Astrocyte of the spinal cord (primary cell): ENCODE measurements at regions not wholly inside any gene's neighbourhood (a gene's known extent, or its start where the extent isn't known, plus 50 kb on each side); places are given as distances from the start of the nearest gene placed in this dataset.
"Not testable (repeated sequence)": the region's sequence is repeated elsewhere in the genome, so short reads cannot be mapped to it uniquely, and the experiment has no call there.

Experiments
- DNase-seq: peaks from one replicate; pipeline ENCODE4 v3.0.0; 2011; ENCODE audit warnings: low read depth, low spot score
- H3K4me3 ChIP-seq: 2 replicates; pipeline ENCODE4 v1.5.1; 2011; ENCODE audit warnings: low read depth, mild to moderate bottlenecking, low read length, moderate library complexity
- CTCF ChIP-seq: IDR thresholded peaks from 2 replicates; pipeline ENCODE4 v1.5.1; 2012; ENCODE audit warnings: low read depth, mild to moderate bottlenecking, low read length, inconsistent platforms
- in situ Hi-C: cut with HindIII; loops from 2 replicates; pipeline ENCODE4 v1.10.0; 2017; ENCODE audit warnings: low sequenced_read_pairs

GRCh38 chr20:26167499-26167898 lies 470.8 kb upstream of the ZNF337 start:
- TF ChIP-seq CTCF, result no peak
- in situ Hi-C loops, result no loop called here
- DNase-seq, result peak; percentile 47
- no peak overlapping the region for H3K4me3 ChIP-seq

- DNase-seq, result peak; percentile 80
- in situ Hi-C loops, result no loop called here
- H3K4me3 ChIP-seq, result no peak overlapping the region
- TF ChIP-seq CTCF, result no peak
Observed at GRCh38 chr20:26163890-26164289, 467.2 kb upstream of the ZNF337 start.

GRCh38 chr20:26163151-26163550 lies 466.5 kb upstream of the ZNF337 start:
- DNase-seq, in situ Hi-C loops: not testable (repeated sequence)

GRCh38 chr20:26161741-26162140 lies 465.1 kb upstream of the ZNF337 start:
- in situ Hi-C loops, DNase-seq, H3K4me3 ChIP-seq: not testable (repeated sequence)

More at GRCh38 chr20:26163151-26163550, 466.5 kb upstream of the ZNF337 start:
- H3K4me3 ChIP-seq, result not testable (repeated sequence)

GRCh38 chr20:26160916-26161315 lies 464.3 kb upstream of the ZNF337 start:
- H3K4me3 ChIP-seq, DNase-seq, in situ Hi-C loops: not testable (repeated sequence)

GRCh38 chr20:26154224-26154623 lies 457.6 kb upstream of the ZNF337 start:
- no peak overlapping the region for H3K4me3 ChIP-seq
- no peak for TF ChIP-seq CTCF
- in situ Hi-C loops, result no loop called here
- DNase-seq, result no peak

GRCh38 chr20:26135325-26136110 lies 438.9 kb upstream of the ZNF337 start:
- TF ChIP-seq CTCF, result no peak
- in situ Hi-C loops, result no loop called here
- no peak for DNase-seq
- no peak overlapping the region for H3K4me3 ChIP-seq

GRCh38 chr20:26134606-26135005 lies 438.0 kb upstream of the ZNF337 start:
- H3K4me3 ChIP-seq, result no peak overlapping the region
- no peak for DNase-seq
- in situ Hi-C loops, result no loop called here
- TF ChIP-seq CTCF, result no peak

GRCh38 chr20:26133794-26134193 lies 437.1 kb upstream of the ZNF337 start:
- DNase-seq, in situ Hi-C loops, H3K4me3 ChIP-seq: not testable (repeated sequence)

GRCh38 chr20:26120920-26121319 lies 424.3 kb upstream of the ZNF337 start:
- in situ Hi-C loops, DNase-seq, H3K4me3 ChIP-seq: not testable (repeated sequence)

GRCh38 chr20:26094498-26094897 lies 397.8 kb upstream of the ZNF337 start:
- in situ Hi-C loops, H3K4me3 ChIP-seq, DNase-seq: not testable (repeated sequence)

GRCh38 chr20:26091921-26092320 lies 395.3 kb upstream of the ZNF337 start:
- H3K4me3 ChIP-seq, in situ Hi-C loops, DNase-seq: not testable (repeated sequence)
